Endometrium (tissue), 2 donors: ENCODE measurements at regions not wholly inside any gene's neighbourhood (a gene's known extent, or its start where the extent isn't known, plus 50 kb on each side); places are given as distances from the start of the nearest gene placed in this dataset.

Experiments used
- FAIRE-seq: peaks from 2 replicates; lab custom pipeline; 2012; peaks lifted over from hg19 to GRCh38; lab: Jason Lieb, UNC
- donor health status: control.
- donor health status: control.

- no peak for FAIRE-seq
These were observed 317.1 kb downstream of the ARRDC4 start for GRCh38 chr15:98277602-98278001.

- no peak for FAIRE-seq
These were observed 319.9 kb downstream of the ARRDC4 start for GRCh38 chr15:98280284-98280975.

DNA sequence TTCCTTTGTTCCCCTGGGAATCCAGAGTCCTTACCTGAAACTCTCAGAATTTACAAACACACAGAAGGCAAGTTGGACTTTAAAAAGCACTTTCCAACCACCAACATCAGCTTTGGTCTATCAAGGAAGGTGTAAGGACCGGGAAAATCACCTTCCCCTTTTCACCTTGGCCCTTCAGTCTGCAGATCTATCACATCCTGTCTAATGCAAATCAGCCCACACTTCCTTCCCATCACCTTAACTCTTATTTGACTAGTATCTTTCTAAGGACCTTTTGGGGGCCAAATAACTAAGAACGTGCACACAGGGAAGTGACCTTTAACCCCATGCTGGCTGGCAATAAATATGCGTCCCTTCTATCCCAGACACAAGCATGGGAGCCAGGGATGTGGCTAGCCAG is 320.6 kb downstream of the ARRDC4 start:
- no peak for FAIRE-seq

GRCh38 chr15:98282656-98283332 is 322.3 kb downstream of the ARRDC4 start:
- FAIRE-seq = no peak

GRCh38 chr15:98286200-98286599 is 325.7 kb downstream of the ARRDC4 start:
- FAIRE-seq = no peak

DNA sequence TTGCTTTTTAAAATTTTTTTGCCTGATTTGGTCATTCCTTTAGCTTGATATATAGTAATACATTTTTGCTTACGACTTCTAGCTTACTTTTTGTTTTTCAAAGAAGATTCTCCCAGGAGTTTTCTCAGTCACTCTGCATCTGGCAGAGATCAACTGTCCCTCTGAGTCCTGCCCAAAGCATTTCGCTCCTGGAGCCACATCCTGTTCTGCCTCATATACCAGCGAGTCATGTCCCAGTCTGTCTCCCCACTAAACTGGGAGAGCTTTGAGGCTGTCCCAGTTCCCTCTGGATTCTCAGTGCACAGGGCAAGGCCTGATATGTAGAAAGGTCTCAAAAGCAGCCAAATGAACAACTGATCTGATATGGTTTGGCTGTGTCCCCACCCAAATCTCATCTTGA is 326.3 kb downstream of the ARRDC4 start:
- no peak for FAIRE-seq

GRCh38 chr15:98288091-98288590 is 327.6 kb downstream of the ARRDC4 start:
- FAIRE-seq = no peak

DNA sequence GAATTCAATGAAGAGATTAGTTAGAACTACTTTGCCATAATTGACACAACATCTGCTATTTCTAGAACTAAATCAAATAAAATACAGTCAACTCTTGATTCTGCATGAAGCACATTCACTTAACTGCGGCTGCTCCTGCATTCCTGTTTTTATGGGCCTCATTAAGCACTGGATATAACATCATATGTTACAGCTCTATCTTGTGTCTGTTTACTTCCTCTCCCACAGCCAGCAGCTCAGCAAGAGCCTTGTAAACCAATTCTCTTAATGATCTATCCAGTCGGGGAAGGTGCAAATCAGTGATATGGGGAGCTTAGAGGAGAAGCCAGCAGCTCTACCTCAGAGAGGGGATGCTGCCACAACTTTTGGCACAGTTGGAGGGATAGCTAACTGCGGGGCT is 329.2 kb downstream of the ARRDC4 start:
- FAIRE-seq = peak; percentile 70

- no peak for FAIRE-seq
These were observed 332.1 kb downstream of the ARRDC4 start for GRCh38 chr15:98292442-98293240.

- no peak for FAIRE-seq
These were observed 333.6 kb downstream of the ARRDC4 start for GRCh38 chr15:98294126-98294525.

- FAIRE-seq = peak; percentile 88
These were observed 334.7 kb downstream of the ARRDC4 start for GRCh38 chr15:98295101-98295759.

DNA sequence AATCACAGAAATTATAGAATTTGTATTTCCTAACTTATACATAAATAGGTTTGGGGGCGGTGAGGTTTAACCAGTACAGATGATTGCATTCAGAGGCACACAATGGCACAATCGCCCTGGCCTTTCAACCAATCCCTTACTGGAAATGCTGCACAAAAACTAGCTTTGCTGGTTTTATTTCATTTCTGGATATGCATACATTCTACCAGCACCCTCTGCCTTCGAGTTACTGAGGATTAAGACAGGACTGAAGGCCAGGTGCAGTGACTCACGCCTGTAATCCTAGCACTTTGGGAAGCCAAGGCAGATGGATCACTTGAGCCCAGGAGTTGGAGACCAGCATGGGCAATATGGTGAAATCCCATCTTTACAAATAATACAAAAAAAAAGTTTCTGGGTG is 336.1 kb downstream of the ARRDC4 start:
- no peak for FAIRE-seq

- FAIRE-seq = no peak
These were observed 343.9 kb downstream of the ARRDC4 start for GRCh38 chr15:98304371-98304770.

DNA sequence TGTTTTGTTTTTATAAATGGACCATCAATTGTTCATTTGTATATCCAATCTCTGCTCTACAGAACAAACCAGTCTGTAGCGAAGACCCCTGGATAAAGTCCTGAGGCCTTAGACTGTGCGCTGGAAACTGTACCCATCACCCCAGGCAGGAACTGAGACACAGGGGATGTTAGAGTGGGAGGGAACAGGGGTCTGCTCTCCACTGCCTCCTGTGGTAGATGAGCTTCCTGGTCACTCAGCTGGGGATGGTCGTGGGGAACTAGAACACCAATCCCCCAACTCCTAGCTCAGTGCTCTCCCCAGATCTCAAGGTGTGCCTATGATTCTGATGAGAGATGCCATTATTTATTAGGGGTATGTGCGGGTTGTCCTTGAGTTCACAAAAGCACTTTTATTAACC is 340.2 kb upstream of the IGF1R start:
- no peak for FAIRE-seq

- FAIRE-seq = peak; percentile 73
These were observed 336.7 kb upstream of the IGF1R start for GRCh38 chr15:98311566-98312188.

DNA sequence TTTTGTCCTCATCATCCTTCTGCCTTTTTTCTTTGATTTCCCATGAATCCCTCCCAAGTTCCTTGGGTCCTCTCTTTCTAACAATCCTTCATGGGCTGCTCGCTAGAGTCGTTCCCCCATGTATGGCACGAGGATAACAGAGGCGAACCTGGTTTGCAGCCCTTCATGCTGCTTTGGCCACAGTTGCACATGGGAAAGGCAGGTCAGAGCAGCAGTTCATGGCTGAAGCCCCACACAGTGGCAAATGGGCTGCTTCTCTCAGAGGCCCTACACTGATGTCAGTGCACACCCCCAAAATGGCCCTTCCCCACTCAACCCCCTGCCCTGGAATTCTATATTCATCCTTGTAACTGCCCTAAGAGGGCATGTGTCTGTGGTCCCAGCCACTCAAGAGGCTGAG is 335.4 kb upstream of the IGF1R start:
- FAIRE-seq = no peak

DNA sequence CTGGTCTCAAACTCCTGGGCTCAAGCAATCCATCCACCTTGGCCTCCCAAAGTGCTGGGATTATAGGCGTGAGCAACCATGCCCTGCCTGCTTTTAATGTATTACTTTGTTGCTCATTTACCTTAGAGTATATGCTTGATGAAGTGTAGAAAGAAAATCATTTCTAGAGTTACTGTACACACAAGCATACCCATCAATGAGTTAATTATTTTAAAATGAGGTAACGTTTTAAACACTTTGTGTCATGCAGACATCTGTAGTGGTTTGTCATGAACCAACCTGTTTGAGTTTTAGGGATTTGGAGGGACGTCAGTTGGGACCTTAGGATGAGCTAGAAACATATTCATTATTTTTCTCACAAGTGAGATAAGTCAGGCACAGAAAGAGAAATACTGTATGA is 332.4 kb upstream of the IGF1R start:
- FAIRE-seq = no peak

DNA sequence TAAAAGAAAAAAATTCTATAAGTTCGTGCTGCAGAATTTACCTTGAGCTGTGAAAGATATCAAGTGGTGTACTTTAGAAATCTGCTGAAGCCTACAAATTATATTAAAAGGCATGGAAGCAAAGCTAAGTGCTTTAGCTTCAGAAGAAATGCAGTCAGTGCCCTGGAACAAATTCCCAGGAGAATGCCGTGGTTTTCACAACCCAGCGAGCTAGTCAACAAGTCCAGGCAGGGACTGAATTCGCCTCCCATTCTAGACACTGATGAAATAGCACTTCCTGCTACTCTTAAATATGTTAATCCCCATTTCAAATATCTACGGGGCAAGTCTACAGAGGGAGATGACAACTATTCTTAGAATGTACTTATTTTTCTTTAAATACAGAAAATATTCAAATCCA is 326.4 kb upstream of the IGF1R start:
- no peak for FAIRE-seq

- no peak for FAIRE-seq
These were observed 325.8 kb upstream of the IGF1R start for GRCh38 chr15:98322581-98322980.

- FAIRE-seq = no peak
These were observed 323.9 kb upstream of the IGF1R start for GRCh38 chr15:98324341-98324970.

DNA sequence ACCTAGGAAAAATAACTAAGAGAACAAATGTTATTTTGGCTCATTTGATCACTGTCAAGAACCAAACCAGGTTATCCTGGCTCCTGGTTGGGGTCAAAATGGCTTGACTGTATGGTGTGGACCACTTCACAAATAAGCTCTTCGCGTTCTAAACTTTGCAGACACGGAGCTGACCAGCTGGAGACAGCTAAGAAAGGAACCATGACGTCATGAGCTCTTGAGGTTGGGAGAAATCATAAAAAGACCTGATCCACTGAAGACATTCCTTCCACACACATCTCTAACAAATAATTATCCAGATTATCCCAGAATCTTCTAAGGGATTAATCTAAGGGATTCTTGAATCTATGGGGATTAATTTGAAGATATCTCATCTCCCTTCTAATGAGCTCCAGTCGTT is 321.5 kb upstream of the IGF1R start:
- FAIRE-seq = no peak

DNA sequence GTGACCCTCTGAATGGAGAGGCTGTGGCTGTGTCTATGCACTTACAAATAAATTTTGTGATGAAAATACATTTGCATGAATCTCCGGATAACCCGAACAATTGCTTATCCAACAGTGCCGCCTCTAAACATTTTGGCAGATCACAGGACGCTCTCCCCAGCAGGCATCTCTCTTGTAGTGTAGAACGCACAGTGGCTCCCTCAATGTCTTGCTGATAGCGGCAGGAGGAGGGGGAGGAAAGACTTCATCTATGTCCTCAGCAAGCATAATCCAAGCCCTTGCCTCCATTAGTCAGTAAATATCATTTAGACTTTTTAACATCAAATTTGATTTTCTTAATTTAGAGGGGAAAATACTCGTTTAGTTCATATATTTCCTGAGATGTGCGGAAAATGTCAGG is 318.1 kb upstream of the IGF1R start:
- no peak for FAIRE-seq
